HEK293T (cell line): ENCODE measurements at regions not wholly inside any gene's neighbourhood (a gene's known extent, or its start where the extent isn't known, plus 50 kb on each side); places are given as distances from the start of the nearest gene placed in this dataset.
"Not testable (repeated sequence)": the region's sequence is repeated elsewhere in the genome, so short reads cannot be mapped to it uniquely, and the experiment has no call there.

ENCODE experiments used
- CTCF ChIA-PET: fragments of 350-600 bp; formaldehyde crosslinking; extraction: SDS; loops from one replicate; lab custom pipeline; 2021; ENCODE audit warnings: antibody characterized with exemption, inconsistent platforms; lab: Yijun Ruan, JAX
- POLR2A ChIA-PET: fragments of 350-600 bp; formaldehyde crosslinking; extraction: SDS; loops from one replicate; lab custom pipeline; 2020; ENCODE audit warnings: antibody characterized with exemption, inconsistent platforms; lab: Yijun Ruan, JAX
- DNase-seq: peaks from one replicate; pipeline ENCODE4 v3.0.0; 2012; ENCODE audit warnings: mixed read lengths; ENCODE audit errors: extremely low spot score
- ARNT ChIP-seq: fragments of 450-650 bp; IDR thresholded peaks from 2 replicates; pipeline ENCODE4 v1.6.1; 2017; ENCODE audit warnings: mild to moderate bottlenecking
- BHLHE40 ChIP-seq: fragments of 450-650 bp; IDR thresholded peaks from 2 replicates; pipeline ENCODE4 v1.6.1; 2016; ENCODE audit warnings: mild to moderate bottlenecking, moderate library complexity, borderline replicate concordance
- CTBP1 ChIP-seq: fragments of 450-650 bp; IDR thresholded peaks from 2 replicates; pipeline ENCODE4 v1.6.1; 2016; ENCODE audit warnings: borderline replicate concordance
- ELF4 ChIP-seq: fragments of 450-650 bp; IDR thresholded peaks from 2 replicates; pipeline ENCODE4 v1.6.1; 2017; ENCODE audit warnings: antibody characterized with exemption
- FOXA1 ChIP-seq: fragments of 450-650 bp; IDR thresholded peaks from 2 replicates; pipeline ENCODE4 v1.6.1; 2016; ENCODE audit warnings: mild to moderate bottlenecking
- FOXK2 ChIP-seq: fragments of 450-650 bp; IDR thresholded peaks from 2 replicates; pipeline ENCODE4 v1.6.1; 2016; ENCODE audit warnings: mild to moderate bottlenecking
- FOXM1 ChIP-seq: fragments of 450-650 bp; IDR thresholded peaks from 2 replicates; pipeline ENCODE4 v1.6.1; 2017; ENCODE audit warnings: mild to moderate bottlenecking, borderline replicate concordance
- HDGF ChIP-seq: fragments of 450-650 bp; IDR thresholded peaks from 2 replicates; pipeline ENCODE4 v1.6.1; 2017; ENCODE audit warnings: antibody characterized with exemption, borderline replicate concordance
- L3MBTL2 ChIP-seq: fragments of 450-650 bp; conservative IDR thresholded peaks from 2 replicates; pipeline ENCODE4 v1.6.1; 2016; ENCODE audit warnings: mild to moderate bottlenecking
- LEF1 ChIP-seq: fragments of 450-650 bp; IDR thresholded peaks from 2 replicates; pipeline ENCODE4 v1.6.1; 2017; ENCODE audit warnings: mild to moderate bottlenecking, borderline replicate concordance
- NFRKB ChIP-seq: fragments of 450-650 bp; IDR thresholded peaks from 2 replicates; pipeline ENCODE4 v1.6.1; 2016; ENCODE audit warnings: mild to moderate bottlenecking, moderate library complexity
- SP1 ChIP-seq: fragments of 450-650 bp; IDR thresholded peaks from 2 replicates; pipeline ENCODE4 v1.6.1; 2017
- SUZ12 ChIP-seq: fragments of 450-650 bp; IDR thresholded peaks from 2 replicates; pipeline ENCODE4 v1.6.1; 2016; ENCODE audit warnings: mild to moderate bottlenecking
- TARDBP ChIP-seq: fragments of 450-650 bp; IDR thresholded peaks from 2 replicates; pipeline ENCODE4 v1.6.1; 2016
- ZNF384 ChIP-seq: fragments of 450-650 bp; IDR thresholded peaks from 2 replicates; pipeline ENCODE4 v1.6.1; 2016
- TF ChIP-seq, protein P1 (sequence below): fragments of 450-650 bp; IDR thresholded peaks from 2 replicates; pipeline ENCODE4 v1.6.1; 2016

GRCh38 chr4:58325070-58325469 is 1214.9 kb upstream of the IGFBP7 start:
- ChIA-PET CTCF (no interaction called here), POLR2A (no interaction called here)
- DNase-seq = no peak
- TF ChIP-seq L3MBTL2 (no peak), ELF4 (no peak), FOXM1 (no peak), SUZ12 (no peak), FOXA1 (no peak), ARNT (no peak), TARDBP (no peak), NFRKB (no peak), ZNF384 (no peak), FOXK2 (no peak), SP1 (no peak), BHLHE40 (no peak), CTBP1 (no peak), HDGF (no peak), LEF1 (no peak)
- TF ChIP-seq, protein P1, sequence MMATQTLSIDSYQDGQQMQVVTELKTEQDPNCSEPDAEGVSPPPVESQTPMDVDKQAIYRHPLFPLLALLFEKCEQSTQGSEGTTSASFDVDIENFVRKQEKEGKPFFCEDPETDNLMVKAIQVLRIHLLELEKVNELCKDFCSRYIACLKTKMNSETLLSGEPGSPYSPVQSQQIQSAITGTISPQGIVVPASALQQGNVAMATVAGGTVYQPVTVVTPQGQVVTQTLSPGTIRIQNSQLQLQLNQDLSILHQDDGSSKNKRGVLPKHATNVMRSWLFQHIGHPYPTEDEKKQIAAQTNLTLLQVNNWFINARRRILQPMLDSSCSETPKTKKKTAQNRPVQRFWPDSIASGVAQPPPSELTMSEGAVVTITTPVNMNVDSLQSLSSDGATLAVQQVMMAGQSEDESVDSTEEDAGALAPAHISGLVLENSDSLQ = no peak

DNA sequence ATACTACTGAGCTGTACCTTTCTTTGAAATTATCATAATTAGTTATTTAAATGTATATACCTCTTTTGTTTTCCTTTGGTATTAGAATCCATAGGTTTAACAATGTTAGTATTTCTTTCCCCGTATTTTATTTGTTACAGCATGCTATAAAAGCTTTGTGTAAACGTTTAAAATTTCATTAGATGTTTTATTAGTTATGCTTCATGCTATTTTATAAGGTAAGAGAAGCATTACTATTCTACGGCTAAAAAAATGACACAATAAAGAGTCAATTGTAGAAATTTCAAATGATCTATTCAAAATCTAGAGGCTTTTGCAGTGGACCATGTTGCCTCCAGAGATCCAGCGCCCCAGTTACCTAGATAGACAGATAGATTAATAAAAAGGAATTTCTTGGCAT is 1203.3 kb upstream of the IGFBP7 start:
- POLR2A ChIA-PET = no interaction called here
- no peak for TF ChIP-seq CTBP1
- no peak for TF ChIP-seq TARDBP
- TF ChIP-seq ZNF384 = no peak
- TF ChIP-seq BHLHE40 = no peak
- no peak for TF ChIP-seq FOXA1
- no peak for TF ChIP-seq LEF1
- TF ChIP-seq HDGF = no peak
- TF ChIP-seq, protein P1 = no peak
- TF ChIP-seq SP1 = no peak
- no peak for TF ChIP-seq L3MBTL2
- no peak for TF ChIP-seq ARNT
- TF ChIP-seq FOXK2 = no peak
- no peak for TF ChIP-seq SUZ12
- TF ChIP-seq ELF4 = no peak
- CTCF ChIA-PET = no interaction called here
- no peak for DNase-seq

DNA sequence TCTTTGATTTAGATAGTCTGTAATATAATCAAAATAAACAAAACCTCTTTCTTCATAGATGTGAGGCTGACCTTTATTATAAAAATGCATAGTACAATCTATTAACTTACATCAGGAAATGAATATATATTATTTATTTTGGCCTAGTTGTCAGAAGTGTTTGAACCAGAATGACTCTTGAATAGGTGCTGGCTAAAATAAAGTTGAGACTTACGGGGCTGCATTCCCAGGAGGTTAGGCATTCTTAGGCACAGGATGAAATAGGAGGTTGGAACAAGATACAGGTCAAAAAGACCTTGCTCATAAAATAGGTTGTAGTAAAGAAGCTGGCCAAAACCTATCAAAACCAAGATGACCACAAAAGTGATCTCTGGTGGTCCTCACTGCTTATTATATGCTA is 1193.3 kb upstream of the IGFBP7 start:
- POLR2A ChIA-PET = no interaction called here
- no peak for TF ChIP-seq HDGF
- no peak for TF ChIP-seq ELF4
- TF ChIP-seq FOXA1 = no peak
- no peak for TF ChIP-seq TARDBP
- no peak for TF ChIP-seq SP1
- CTCF ChIA-PET = no interaction called here
- DNase-seq = no peak

DNA sequence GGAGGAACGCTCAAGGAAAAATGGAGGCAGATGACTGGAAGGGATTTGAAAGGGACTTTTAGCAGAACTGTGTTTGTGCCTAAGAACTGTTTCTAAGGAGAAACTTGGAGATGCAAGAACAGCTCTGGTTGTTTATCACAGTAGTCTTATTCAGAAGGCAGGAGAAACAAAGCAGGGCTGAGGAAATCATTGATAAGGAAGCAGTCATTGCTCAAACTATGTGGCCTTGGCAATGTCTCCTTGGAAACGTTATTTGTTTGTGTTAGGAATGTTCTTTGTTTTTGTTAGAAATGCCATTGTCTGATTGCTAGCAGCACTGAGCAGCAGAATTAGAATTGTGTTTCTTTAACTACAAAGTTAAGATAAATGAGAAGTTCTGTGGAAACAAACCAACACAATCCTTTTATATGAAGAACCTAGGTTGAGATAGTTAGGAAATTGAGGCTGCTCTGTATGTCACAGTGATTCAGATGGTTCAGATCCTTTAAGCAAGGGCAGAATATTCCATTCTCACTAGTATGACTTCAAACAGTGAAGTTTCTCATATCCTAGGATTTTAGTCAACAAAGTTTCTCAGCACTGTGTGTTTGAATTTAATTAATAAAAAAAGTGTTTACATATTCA is 1191.3 kb upstream of the IGFBP7 start:
- no peak for DNase-seq
- TF ChIP-seq SUZ12 (no peak), BHLHE40 (no peak), SP1 (no peak), ARNT (no peak), FOXA1 (no peak), CTBP1 (no peak), L3MBTL2 (no peak), FOXK2 (no peak), TARDBP (no peak), HDGF (no peak), ELF4 (no peak), LEF1 (no peak), NFRKB (no peak)
- TF ChIP-seq, protein P1 = no peak
- ChIA-PET POLR2A (no interaction called here), CTCF (no interaction called here)

DNA sequence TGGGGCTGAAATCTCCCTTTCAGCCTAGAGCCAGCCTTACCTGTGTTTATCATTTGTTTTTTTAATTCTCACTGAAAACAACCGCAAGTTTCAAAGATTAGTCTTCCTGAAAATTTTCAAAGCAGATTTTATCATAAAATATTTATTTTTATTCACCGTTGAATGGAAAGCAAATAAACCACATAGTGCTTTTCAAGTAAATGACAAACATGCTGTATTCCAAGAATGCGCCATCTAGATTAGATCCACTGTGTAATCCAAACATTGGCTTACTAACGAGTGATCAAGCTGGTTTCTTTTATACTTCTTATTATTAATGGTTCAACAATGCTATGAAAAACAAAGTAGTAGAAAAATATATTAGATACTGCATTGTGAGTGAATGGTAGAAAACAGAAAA is 1176.2 kb upstream of the IGFBP7 start:
- TF ChIP-seq BHLHE40 (no peak), TARDBP (no peak), ARNT (no peak), HDGF (no peak), ELF4 (no peak), FOXM1 (no peak), ZNF384 (no peak), SP1 (no peak), FOXK2 (no peak), FOXA1 (no peak), CTBP1 (no peak), SUZ12 (no peak), NFRKB (no peak), LEF1 (no peak)
- TF ChIP-seq, protein P1 = no peak
- no peak for DNase-seq
- ChIA-PET POLR2A (no interaction called here), CTCF (no interaction called here)

DNA sequence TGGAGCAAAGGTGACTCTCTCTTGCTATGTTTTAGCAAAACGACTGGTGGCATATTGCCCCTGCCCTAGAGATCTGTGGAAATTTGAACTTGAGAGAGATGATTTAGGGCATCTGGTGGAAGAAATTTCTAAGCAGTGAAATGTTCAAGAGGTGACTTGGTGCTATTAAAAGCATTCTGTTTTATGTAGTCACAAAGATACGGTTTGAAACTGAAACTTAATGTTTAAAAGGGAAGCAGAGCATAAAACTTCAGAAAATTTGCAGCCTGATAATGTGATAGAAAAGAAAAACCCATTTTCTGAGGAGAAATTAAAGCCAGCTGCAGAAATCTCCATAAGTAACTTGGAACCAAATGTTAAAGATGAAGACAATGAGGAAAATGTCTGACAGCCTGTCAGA is 1170.7 kb upstream of the IGFBP7 start:
- CTCF ChIA-PET, DNase-seq, POLR2A ChIA-PET: not testable (repeated sequence)
